GM10248 (cell line): ENCODE measurements at regions not wholly inside any gene's neighbourhood (a gene's known extent, or its start where the extent isn't known, plus 50 kb on each side); places are given as distances from the start of the nearest gene placed in this dataset.

Experiments
- CTCF ChIA-PET: fragments of 300-600 bp; sonication (Branson Sonifier 250); formaldehyde crosslinking; extraction: SDS; loops from one replicate; lab custom pipeline; 2021; ENCODE audit warnings: antibody characterized with exemption; lab: Yijun Ruan, JAX
- POLR2A ChIA-PET: fragments of 350-650 bp; sonication (Branson Sonifier 250); formaldehyde crosslinking; extraction: SDS; loops from one replicate; lab custom pipeline; 2020; ENCODE audit warnings: antibody characterized with exemption; lab: Yijun Ruan, JAX
- DNase-seq: peaks from one replicate; pipeline ENCODE4 v3.0.0; 2012; ENCODE audit errors: extremely low spot score
- TF ChIP-seq, protein P1 (sequence below): IDR thresholded peaks from 2 replicates; pipeline ENCODE4 v1.5.1; 2012; ENCODE audit warnings: mild to moderate bottlenecking, low read depth; ENCODE audit errors: extremely low read depth, missing control alignments, control extremely low read depth

DNA sequence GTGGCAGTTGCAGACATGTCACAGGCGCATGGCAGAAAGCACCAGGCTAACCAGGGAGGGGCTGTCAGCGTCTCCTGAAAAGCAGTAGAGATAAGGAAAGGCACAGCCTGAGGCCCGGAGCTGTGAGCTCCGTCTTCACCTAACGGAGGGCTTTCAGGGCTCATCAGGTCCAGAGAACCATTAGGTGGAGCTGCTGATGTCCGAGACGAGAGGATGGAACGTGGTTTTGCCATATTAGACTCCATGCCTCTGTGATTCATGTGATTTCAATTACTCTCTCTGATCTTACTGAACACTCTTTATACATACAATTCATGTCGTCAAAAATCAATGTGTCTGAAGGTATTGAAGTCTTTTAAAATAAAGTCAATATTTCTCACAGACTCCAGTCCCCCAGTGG lies 120.3 kb upstream of the RAB6C start:
- ChIA-PET POLR2A (no interaction called here), CTCF (no interaction called here)
- no peak for DNase-seq
- TF ChIP-seq, protein P1, sequence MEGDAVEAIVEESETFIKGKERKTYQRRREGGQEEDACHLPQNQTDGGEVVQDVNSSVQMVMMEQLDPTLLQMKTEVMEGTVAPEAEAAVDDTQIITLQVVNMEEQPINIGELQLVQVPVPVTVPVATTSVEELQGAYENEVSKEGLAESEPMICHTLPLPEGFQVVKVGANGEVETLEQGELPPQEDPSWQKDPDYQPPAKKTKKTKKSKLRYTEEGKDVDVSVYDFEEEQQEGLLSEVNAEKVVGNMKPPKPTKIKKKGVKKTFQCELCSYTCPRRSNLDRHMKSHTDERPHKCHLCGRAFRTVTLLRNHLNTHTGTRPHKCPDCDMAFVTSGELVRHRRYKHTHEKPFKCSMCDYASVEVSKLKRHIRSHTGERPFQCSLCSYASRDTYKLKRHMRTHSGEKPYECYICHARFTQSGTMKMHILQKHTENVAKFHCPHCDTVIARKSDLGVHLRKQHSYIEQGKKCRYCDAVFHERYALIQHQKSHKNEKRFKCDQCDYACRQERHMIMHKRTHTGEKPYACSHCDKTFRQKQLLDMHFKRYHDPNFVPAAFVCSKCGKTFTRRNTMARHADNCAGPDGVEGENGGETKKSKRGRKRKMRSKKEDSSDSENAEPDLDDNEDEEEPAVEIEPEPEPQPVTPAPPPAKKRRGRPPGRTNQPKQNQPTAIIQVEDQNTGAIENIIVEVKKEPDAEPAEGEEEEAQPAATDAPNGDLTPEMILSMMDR, result no peak

DNA sequence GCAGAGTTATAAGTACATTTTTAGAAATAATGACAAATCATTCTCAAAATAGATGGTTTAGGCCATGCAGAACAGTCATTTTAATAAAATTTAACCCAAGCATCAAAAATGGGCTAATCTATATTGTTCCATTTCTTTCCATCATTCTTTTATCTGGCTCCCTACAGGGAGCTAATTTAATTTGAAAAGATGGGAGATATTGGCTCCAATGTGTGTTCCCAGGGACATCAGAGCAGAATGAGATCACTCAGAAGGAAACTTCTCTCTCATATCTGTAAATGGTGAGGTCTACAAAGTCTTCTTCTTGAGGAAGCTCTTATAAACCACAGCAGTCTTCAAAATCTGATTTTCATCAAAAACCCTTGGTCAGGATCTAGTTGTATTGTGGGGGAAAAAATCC lies 119.4 kb upstream of the RAB6C start:
- TF ChIP-seq, protein P1, result no peak
- ChIA-PET CTCF (no interaction called here), POLR2A (no interaction called here)
- DNase-seq, result no peak

DNA sequence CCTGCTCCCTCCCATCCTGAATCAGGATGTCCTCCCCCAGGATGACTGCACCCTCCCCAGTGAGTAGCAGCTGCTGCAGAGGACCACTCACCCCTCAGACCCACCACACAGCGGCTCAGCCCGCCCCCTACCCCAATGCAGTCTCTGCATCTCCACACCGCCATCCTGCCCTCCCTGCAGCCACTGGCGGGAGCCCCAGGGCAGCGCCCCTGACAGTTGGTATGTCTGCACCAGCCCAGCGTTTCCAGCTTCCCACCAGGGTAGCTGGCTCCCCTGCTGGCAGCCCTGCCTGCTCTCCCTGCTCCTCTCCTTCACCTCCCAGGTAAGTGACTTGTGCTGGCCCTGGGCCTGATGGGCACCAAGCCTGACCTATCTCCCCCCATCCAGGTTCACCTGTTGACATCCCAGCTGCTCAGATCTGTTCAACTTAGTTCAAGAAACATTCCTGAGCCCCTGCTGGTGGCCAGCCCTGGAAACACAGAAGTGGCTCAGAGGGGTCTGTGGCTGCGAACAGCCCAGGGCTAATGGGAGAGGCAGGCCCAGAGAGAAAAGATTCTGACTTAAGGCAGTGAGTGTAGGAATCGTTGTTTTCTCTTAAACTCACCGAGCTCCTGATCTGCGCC lies 117.7 kb upstream of the RAB6C start:
- DNase-seq, result no peak
- TF ChIP-seq, protein P1, result no peak
- POLR2A ChIA-PET, result no interaction called here
- CTCF ChIA-PET, result interaction anchor here (0.8 to 1.4 kb wide), 2 partner anchors 11 to 40 kb away, joined by 3 to 4 read pairs; no protein-coding TSS in a partner anchor

DNA sequence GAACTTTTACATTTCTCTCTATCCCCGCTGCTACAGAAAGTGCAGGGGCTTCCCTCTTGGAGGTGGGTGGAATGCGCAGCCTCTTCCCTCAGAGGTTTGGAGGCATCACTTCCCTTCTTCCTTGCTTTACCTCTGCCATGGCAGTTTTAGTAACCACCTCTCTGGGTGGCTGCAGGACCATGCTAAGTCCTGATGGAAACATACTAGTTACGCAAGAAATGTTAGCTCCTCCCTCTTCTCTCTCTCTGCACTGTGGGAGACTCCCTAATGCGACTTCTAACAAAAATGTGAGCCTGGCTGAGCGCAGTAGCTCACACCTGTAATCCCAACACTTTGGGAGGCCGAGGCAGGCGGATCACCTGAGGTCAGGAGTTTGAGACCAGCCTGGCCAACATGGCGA lies 116.8 kb upstream of the RAB6C start:
- TF ChIP-seq, protein P1, result no peak
- CTCF ChIA-PET, result interaction anchor here (0.8 kb wide), 1 partner anchor 39 kb away, joined by 3 read pairs; no protein-coding TSS in a partner anchor
- DNase-seq, result no peak
- POLR2A ChIA-PET, result no interaction called here

DNA sequence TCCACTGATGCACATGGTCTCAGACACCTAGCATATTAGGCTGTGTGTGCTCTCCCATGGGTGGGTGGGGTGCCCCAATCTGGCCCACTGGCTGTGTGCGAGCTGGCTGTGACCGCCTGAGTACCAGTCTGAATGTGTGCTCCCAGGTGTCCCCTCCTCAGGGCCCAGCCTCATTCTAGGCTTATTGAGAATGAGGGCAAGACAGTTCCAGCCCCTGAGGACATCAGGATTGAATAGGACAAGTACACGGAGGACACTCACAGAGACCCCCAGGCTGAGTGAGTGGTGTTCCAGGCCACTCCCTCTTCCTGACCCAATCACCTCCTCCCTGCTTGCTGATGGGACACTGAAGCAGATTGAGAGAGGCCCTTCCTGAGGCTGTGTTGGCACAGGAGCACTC lies 116.1 kb upstream of the RAB6C start:
- TF ChIP-seq, protein P1, result no peak
- ChIA-PET POLR2A (no interaction called here), CTCF (interaction anchor here (1.4 kb wide), 1 partner anchor 13 kb away, joined by 3 read pairs; no protein-coding TSS in a partner anchor)
- DNase-seq, result no peak

DNA sequence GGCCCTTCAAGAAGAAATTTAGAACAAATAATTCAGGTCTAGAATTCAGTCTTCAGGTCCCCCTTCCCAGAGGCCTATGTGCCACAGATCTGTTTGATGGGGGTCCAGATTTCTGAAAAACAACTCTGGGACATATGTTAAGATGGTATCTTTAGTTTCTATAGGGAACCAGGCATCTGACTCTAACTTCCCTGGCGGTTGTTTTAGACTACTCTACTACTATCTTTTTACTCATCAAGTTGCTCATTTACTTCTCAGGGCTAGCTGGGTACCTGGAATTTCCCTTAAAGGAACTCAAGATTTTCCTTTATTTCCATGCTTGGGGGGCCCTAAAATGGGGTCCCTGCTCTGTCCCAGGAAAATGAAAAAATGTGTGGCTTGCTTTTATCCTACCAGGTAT lies 114.7 kb upstream of the RAB6C start:
- POLR2A ChIA-PET, result no interaction called here
- TF ChIP-seq, protein P1, result no peak
- CTCF ChIA-PET, result interaction anchor here (1.4 kb wide), 1 partner anchor 14 kb away, joined by 3 read pairs; no protein-coding TSS in a partner anchor
- no peak for DNase-seq

DNA sequence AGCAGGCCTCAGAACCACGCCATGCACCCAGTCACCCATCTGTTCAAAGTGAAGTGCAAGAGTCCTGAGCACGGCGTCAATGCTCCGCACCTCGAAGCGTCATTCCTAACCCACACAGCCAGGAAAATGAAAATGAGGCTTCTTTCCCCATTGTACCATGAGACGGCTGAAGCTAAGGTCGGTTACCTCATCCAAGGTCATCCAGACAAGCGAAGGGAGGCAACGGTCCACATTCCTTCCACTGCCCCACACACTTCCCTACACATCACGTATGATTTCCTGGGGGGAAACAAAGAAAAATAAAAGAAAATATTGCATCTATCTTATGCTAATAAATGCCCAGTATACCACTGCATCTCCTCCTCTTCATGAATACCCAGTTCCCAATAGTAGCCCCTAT lies 113.5 kb upstream of the RAB6C start:
- TF ChIP-seq, protein P1, result no peak
- POLR2A ChIA-PET, result no interaction called here
- CTCF ChIA-PET, result interaction anchor here (2.3 kb wide), 2 partner anchors 11 to 16 kb away, joined by 6 to 7 read pairs; no protein-coding TSS in a partner anchor
- no peak for DNase-seq
